Osteocyte (in vitro differentiated cells): ENCODE measurements at regions not wholly inside any gene's neighbourhood (a gene's known extent, or its start where the extent isn't known, plus 50 kb on each side); places are given as distances from the start of the nearest gene placed in this dataset.

Experiments used
- DNase-seq: peaks from one replicate; pipeline ENCODE4 v3.0.0; 2021; ENCODE audit warnings: mixed read lengths; ENCODE audit not compliant: unreplicated experiment; ENCODE audit errors: extremely low spot score
- H3K27ac Mint-ChIP-seq: one replicate; pipeline ENCODE4 v1.8.0; 2021; ENCODE audit warnings: mild to moderate bottlenecking, mixed read lengths; ENCODE audit not compliant: unreplicated experiment
- H3K27me3 Mint-ChIP-seq: one replicate; pipeline ENCODE4 v1.8.0; 2021; ENCODE audit warnings: mixed read lengths; ENCODE audit not compliant: unreplicated experiment
- H3K36me3 Mint-ChIP-seq: one replicate; pipeline ENCODE4 v1.8.0; 2021; ENCODE audit warnings: mixed read lengths; ENCODE audit not compliant: unreplicated experiment
- H3K4me1 Mint-ChIP-seq: one replicate; pipeline ENCODE4 v1.8.0; 2021; ENCODE audit warnings: mixed read lengths; ENCODE audit not compliant: unreplicated experiment
- H3K4me3 Mint-ChIP-seq: one replicate; pipeline ENCODE4 v1.8.0; 2021; ENCODE audit warnings: mild to moderate bottlenecking, moderate library complexity, mixed read lengths; ENCODE audit not compliant: unreplicated experiment
- H3K9me3 Mint-ChIP-seq: one replicate; pipeline ENCODE4 v1.8.0; 2021; ENCODE audit warnings: mixed read lengths; ENCODE audit not compliant: unreplicated experiment
- TF ChIP-seq, protein P1 (sequence below): fragments of 200-600 bp; sonication (generic); IDR thresholded peaks from 2 replicates; pipeline ENCODE4 v1.5.0; 2021; ENCODE audit warnings: antibody characterized with exemption, mild to moderate bottlenecking, moderate library complexity

DNA sequence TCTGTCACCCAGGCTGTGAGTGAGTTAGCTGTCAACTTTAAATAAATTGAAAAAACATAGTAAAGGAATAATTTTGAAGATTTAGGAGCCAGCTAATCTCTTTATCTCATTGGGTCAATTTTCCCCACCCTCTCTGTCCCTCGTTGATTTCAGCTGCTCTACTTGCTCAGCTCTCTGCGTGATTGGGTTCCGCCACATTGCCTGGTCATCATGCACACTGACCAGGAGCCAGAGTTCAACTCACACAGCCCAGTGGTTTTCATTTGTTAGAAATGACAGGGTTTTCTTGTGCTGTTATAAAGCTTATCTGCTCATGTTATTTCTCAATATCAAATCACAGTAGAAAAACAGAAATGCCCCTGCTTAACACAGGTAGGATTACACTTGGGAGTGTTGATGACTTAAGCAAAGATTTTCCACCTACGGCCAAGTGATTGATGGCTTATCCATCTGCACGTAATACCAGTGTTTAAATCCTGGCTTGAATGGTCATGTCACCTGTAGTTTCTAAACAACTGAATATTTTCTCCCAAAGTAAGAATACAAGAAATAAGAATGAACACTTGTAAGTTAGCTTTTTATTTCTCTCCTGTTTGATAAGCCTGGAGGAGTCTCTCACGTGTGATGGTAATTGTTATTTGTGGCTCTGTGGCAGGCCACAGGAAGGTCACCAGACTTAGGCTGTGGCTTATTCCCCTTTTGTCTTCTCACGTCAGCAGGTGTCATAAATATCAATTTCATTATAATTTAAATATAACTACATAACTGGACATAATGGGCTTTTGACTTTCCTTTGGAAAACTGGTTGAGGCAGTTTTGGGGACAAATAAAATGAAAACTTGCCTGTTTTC is 367.2 kb upstream of the DDHD1 start:
- Mint-ChIP-seq H3K9me3 (peaks cover 5% of the 10 kb centered on the region), H3K4me1 (peaks cover 13% of the 10 kb centered on the region), H3K36me3 (no peaks in the 10 kb centered on the region), H3K27me3 (peaks cover 2% of the 10 kb centered on the region), H3K4me3 (no peak overlapping the region), H3K27ac (no peak overlapping the region)
- TF ChIP-seq, protein P1, sequence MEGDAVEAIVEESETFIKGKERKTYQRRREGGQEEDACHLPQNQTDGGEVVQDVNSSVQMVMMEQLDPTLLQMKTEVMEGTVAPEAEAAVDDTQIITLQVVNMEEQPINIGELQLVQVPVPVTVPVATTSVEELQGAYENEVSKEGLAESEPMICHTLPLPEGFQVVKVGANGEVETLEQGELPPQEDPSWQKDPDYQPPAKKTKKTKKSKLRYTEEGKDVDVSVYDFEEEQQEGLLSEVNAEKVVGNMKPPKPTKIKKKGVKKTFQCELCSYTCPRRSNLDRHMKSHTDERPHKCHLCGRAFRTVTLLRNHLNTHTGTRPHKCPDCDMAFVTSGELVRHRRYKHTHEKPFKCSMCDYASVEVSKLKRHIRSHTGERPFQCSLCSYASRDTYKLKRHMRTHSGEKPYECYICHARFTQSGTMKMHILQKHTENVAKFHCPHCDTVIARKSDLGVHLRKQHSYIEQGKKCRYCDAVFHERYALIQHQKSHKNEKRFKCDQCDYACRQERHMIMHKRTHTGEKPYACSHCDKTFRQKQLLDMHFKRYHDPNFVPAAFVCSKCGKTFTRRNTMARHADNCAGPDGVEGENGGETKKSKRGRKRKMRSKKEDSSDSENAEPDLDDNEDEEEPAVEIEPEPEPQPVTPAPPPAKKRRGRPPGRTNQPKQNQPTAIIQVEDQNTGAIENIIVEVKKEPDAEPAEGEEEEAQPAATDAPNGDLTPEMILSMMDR = no peak
- DNase-seq = no peak

GRCh38 chr14:53519137-53519536 is 366.0 kb upstream of the DDHD1 start:
- no peak for DNase-seq
- Mint-ChIP-seq H3K36me3 (no peaks in the 10 kb centered on the region), H3K4me1 (peaks cover 13% of the 10 kb centered on the region), H3K9me3 (peaks cover 5% of the 10 kb centered on the region), H3K27me3 (no peaks in the 10 kb centered on the region), H3K4me3 (no peak overlapping the region), H3K27ac (no peak overlapping the region)
- TF ChIP-seq, protein P1 = no peak

- Mint-ChIP-seq H3K4me3 (no peak overlapping the region), H3K9me3 (peaks cover 4% of the 10 kb centered on the region), H3K36me3 (no peaks in the 10 kb centered on the region), H3K27me3 (no peaks in the 10 kb centered on the region), H3K27ac (no peak overlapping the region), H3K4me1 (peaks cover 13% of the 10 kb centered on the region)
- DNase-seq = no peak
- TF ChIP-seq, protein P1 = no peak
Measured at GRCh38 chr14:53517270-53517960, 364.3 kb upstream of the DDHD1 start.

- H3K4me1 Mint-ChIP-seq = peaks cover 13% of the 10 kb centered on the region
Measured at GRCh38 chr14:53516261-53516774, 363.2 kb upstream of the DDHD1 start.

More at GRCh38 chr14:53516261-53516774, 363.2 kb upstream of the DDHD1 start:
- no peaks in the 10 kb centered on the region for H3K36me3 Mint-ChIP-seq
- no peak overlapping the region for H3K27ac Mint-ChIP-seq
- no peaks in the 10 kb centered on the region for H3K9me3 Mint-ChIP-seq
- TF ChIP-seq, protein P1 = no peak
- no peaks in the 10 kb centered on the region for H3K27me3 Mint-ChIP-seq
- no peak for DNase-seq
- H3K4me3 Mint-ChIP-seq = no peak overlapping the region
